Lung (tissue), 11 donors: ENCODE measurements at regions not wholly inside any gene's neighbourhood (a gene's known extent, or its start where the extent isn't known, plus 50 kb on each side); places are given as distances from the start of the nearest gene placed in this dataset.

Source experiments
- ATAC-seq: fragments of 200-7000 bp; cut with Tn5 transposase; one replicate; pipeline ENCODE4 v1.9.1; 2020; ENCODE audit warnings: moderate number of reproducible peaks; ENCODE audit not compliant: insufficient read depth, low FRiP score
- DNase-seq, 3 donors: peaks; one replicate each; pipeline ENCODE4 v3.0.0-alpha.2; 2013 to 2017
- H3K27ac ChIP-seq, 2 donors: one replicate each; pipeline ENCODE4 v1.5.1; 2013; ENCODE audit warnings: mild to moderate bottlenecking in 2 of 2, moderate library complexity in 2 of 2, control low read depth in 1 of 2, inconsistent platforms in 1 of 2, low read depth in 1 of 2, low read length in 1 of 2
- H3K27me3 ChIP-seq, 3 donors: one replicate each; pipeline ENCODE4 v1.5.1; 2013; ENCODE audit warnings: low read length in 2 of 3; ENCODE audit not compliant: control insufficient read depth in 3 of 3, insufficient read depth in 3 of 3
- H3K36me3 ChIP-seq, 4 donors: one replicate each; pipeline ENCODE4 v1.5.1; 2013; ENCODE audit warnings: low read length in 4 of 4, mild to moderate bottlenecking in 1 of 4, moderate library complexity in 1 of 4; ENCODE audit not compliant: control insufficient read depth in 4 of 4, insufficient read depth in 4 of 4
- H3K4me1 ChIP-seq, 5 donors: one replicate each; pipeline ENCODE4 v1.5.1; 2013; ENCODE audit warnings: low read length in 5 of 5, mild to moderate bottlenecking in 2 of 5, moderate library complexity in 1 of 5; ENCODE audit not compliant: control insufficient read depth in 5 of 5, insufficient read depth in 5 of 5
- H3K4me3 ChIP-seq: one replicate; pipeline ENCODE4 v1.5.1; 2013; ENCODE audit warnings: mild to moderate bottlenecking, control low read depth, moderate library complexity
- H3K9ac ChIP-seq, 2 donors: one replicate each; pipeline ENCODE4 v1.5.1; 2013; ENCODE audit warnings: low read length in 2 of 2, control low read depth in 1 of 2; ENCODE audit not compliant: insufficient read depth in 1 of 2
- H3K9me3 ChIP-seq, 4 donors: one replicate each; pipeline ENCODE4 v1.5.1; 2013; ENCODE audit warnings: low read length in 3 of 4, mild to moderate bottlenecking in 1 of 4, moderate library complexity in 1 of 4; ENCODE audit not compliant: control insufficient read depth in 4 of 4, insufficient read depth in 3 of 4
- CTCF ChIP-seq: IDR thresholded peaks from 2 replicates; pipeline ENCODE4 v1.5.1; 2012; ENCODE audit warnings: mild to moderate bottlenecking; ENCODE audit errors: control extremely low read depth, extremely low read depth
- WGBS, 2 donors: extraction: QIAGEN DNeasy Blood & Tissue Kit; methylation state at CpG; one replicate each; pipeline ENCODE4 v1.1.7; 2013; 5-methylcytosine and 5-hydroxymethylcytosine counted together
- donor health status: control.
- donor health status: control.
- donor health status: Bipolar disorder and iron deficiency.
- donor health status: healthy.
- donor health status: DM: yes; HTN: yes; CAD: no.

- Histone ChIP-seq H3K4me3 (no peak overlapping the region), H3K27ac (no peak overlapping the region), H3K4me1 (peaks cover 0 to 9% (median 0%) of the 10 kb centered on the region in 5 donors), H3K36me3 (no peaks in the 10 kb centered on the region), H3K9me3 (peaks cover 0 to 3% (median 0%) of the 10 kb centered on the region in 4 donors), H3K9ac (no peak overlapping the region), H3K27me3 (no peaks in the 10 kb centered on the region)
- ATAC-seq (no peak), DNase-seq (no peak)
- no peak for TF ChIP-seq CTCF
- 73 to 86% methylated on average over 3 of the region's 3 CpGs for WGBS, 2 donors
These were observed 494.6 kb downstream of the ARHGEF28 start for GRCh38 chr5:74120585-74120984.

- ATAC-seq (no peak), DNase-seq (no peak)
- H3K4me3 ChIP-seq = no peak overlapping the region
- no peak for TF ChIP-seq CTCF
- 66 to 94% methylated on average over 2 of the region's 2 CpGs for WGBS, 2 donors
- no peaks in the 10 kb centered on the region for H3K27me3 ChIP-seq
- no peak overlapping the region for H3K9ac ChIP-seq
- H3K36me3 ChIP-seq = no peaks in the 10 kb centered on the region
- H3K27ac ChIP-seq = no peak overlapping the region
- H3K9me3 ChIP-seq = peaks cover 0 to 3% (median 0%) of the 10 kb centered on the region in 4 donors
- H3K4me1 ChIP-seq = peaks cover 0 to 14% (median 0%) of the 10 kb centered on the region in 5 donors
These were observed 492.1 kb downstream of the ARHGEF28 start for GRCh38 chr5:74118071-74118470.

GRCh38 chr5:74116984-74117383, 491.0 kb downstream of the ARHGEF28 start:
- Histone ChIP-seq H3K36me3 (no peaks in the 10 kb centered on the region), H3K27me3 (no peaks in the 10 kb centered on the region), H3K4me3 (no peak overlapping the region), H3K9ac (no peak overlapping the region), H3K27ac (no peak overlapping the region), H3K4me1 (peaks cover 0 to 22% (median 2%) of the 10 kb centered on the region in 5 donors), H3K9me3 (peaks cover 0 to 3% (median 0%) of the 10 kb centered on the region in 4 donors)
- DNase-seq (no peak), ATAC-seq (no peak)
- TF ChIP-seq CTCF = no peak
- 70 to 96% methylated on average over 3 of the region's 3 CpGs for WGBS, 2 donors

DNA sequence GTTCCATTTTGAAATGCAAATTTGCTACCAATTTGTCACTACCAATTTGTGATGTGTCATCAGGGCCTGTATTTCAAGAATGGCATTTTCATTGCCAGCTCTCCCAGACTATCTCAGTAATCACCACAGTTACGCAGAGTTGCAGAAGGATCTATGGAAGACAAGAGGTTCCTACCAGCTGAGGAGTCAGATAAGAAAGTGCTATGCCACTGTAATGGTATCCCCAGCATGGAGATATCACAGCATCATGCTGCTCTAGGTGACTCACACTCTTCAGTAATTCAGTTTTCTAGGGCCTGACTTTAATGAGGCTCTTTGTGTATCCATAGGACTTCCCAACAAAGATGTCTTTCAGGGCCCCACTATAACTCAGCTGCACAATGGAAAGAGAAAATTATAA, 490.3 kb downstream of the ARHGEF28 start:
- DNase-seq (no peak), ATAC-seq (no peak)
- no peak for TF ChIP-seq CTCF
- H3K4me1 ChIP-seq = peaks cover 0 to 22% (median 2%) of the 10 kb centered on the region in 5 donors
- H3K9me3 ChIP-seq = peaks cover 0 to 3% (median 0%) of the 10 kb centered on the region in 4 donors
- no peak overlapping the region for H3K9ac ChIP-seq
- WGBS, 2 donors = 95 to 96% methylated on average over 1 of the region's 1 CpG
- no peak overlapping the region for H3K27ac ChIP-seq
- no peaks in the 10 kb centered on the region for H3K36me3 ChIP-seq
- H3K4me3 ChIP-seq = no peak overlapping the region
- no peaks in the 10 kb centered on the region for H3K27me3 ChIP-seq
